H1 (cell line): ENCODE measurements at regions not wholly inside any gene's neighbourhood (a gene's known extent, or its start where the extent isn't known, plus 50 kb on each side); places are given as distances from the start of the nearest gene placed in this dataset.

ENCODE experiments used
- MAX ChIP-seq: IDR thresholded peaks from 2 replicates; pipeline ENCODE4 v1.6.1; 2012; ENCODE audit warnings: inconsistent platforms
- SP2 ChIP-seq: IDR thresholded peaks from 2 replicates; pipeline ENCODE4 v1.6.1; 2012; ENCODE audit warnings: mild to moderate bottlenecking, low read length, inconsistent platforms
- SRF ChIP-seq: IDR thresholded peaks from 2 replicates; pipeline ENCODE4 v1.6.1; 2011; ENCODE audit warnings: mild to moderate bottlenecking, low read depth, low read length, moderate library complexity
- TF ChIP-seq, protein P1 (sequence below): fragments of 300-600 bp; sonication (generic); IDR thresholded peaks from 2 replicates; pipeline ENCODE4 v1.7.1; 2012; ENCODE audit warnings: low read length, moderate library complexity, mild to moderate bottlenecking, inconsistent platforms; ENCODE audit not compliant: insufficient replicate concordance

DNA sequence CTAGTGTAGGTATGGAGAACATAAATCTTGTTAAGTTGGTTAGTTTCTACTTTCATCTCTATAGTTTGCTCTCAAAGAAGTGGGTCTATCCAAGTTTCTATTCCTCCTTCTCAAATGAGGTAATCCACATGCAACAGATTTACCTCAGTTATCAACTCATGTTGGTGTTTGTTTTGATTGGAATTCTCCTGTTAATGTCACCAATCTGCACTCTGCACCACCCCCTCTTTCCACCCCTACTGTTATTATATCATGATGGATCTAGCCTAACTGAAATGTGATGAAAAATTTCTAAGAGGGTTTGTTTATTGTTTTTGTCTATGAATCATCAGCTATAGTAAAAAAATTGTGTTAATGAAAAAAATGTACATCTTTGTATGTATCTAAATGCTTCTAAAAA, 66.1 kb downstream of the AGTR2 start (continued):
- TF ChIP-seq, protein P1, sequence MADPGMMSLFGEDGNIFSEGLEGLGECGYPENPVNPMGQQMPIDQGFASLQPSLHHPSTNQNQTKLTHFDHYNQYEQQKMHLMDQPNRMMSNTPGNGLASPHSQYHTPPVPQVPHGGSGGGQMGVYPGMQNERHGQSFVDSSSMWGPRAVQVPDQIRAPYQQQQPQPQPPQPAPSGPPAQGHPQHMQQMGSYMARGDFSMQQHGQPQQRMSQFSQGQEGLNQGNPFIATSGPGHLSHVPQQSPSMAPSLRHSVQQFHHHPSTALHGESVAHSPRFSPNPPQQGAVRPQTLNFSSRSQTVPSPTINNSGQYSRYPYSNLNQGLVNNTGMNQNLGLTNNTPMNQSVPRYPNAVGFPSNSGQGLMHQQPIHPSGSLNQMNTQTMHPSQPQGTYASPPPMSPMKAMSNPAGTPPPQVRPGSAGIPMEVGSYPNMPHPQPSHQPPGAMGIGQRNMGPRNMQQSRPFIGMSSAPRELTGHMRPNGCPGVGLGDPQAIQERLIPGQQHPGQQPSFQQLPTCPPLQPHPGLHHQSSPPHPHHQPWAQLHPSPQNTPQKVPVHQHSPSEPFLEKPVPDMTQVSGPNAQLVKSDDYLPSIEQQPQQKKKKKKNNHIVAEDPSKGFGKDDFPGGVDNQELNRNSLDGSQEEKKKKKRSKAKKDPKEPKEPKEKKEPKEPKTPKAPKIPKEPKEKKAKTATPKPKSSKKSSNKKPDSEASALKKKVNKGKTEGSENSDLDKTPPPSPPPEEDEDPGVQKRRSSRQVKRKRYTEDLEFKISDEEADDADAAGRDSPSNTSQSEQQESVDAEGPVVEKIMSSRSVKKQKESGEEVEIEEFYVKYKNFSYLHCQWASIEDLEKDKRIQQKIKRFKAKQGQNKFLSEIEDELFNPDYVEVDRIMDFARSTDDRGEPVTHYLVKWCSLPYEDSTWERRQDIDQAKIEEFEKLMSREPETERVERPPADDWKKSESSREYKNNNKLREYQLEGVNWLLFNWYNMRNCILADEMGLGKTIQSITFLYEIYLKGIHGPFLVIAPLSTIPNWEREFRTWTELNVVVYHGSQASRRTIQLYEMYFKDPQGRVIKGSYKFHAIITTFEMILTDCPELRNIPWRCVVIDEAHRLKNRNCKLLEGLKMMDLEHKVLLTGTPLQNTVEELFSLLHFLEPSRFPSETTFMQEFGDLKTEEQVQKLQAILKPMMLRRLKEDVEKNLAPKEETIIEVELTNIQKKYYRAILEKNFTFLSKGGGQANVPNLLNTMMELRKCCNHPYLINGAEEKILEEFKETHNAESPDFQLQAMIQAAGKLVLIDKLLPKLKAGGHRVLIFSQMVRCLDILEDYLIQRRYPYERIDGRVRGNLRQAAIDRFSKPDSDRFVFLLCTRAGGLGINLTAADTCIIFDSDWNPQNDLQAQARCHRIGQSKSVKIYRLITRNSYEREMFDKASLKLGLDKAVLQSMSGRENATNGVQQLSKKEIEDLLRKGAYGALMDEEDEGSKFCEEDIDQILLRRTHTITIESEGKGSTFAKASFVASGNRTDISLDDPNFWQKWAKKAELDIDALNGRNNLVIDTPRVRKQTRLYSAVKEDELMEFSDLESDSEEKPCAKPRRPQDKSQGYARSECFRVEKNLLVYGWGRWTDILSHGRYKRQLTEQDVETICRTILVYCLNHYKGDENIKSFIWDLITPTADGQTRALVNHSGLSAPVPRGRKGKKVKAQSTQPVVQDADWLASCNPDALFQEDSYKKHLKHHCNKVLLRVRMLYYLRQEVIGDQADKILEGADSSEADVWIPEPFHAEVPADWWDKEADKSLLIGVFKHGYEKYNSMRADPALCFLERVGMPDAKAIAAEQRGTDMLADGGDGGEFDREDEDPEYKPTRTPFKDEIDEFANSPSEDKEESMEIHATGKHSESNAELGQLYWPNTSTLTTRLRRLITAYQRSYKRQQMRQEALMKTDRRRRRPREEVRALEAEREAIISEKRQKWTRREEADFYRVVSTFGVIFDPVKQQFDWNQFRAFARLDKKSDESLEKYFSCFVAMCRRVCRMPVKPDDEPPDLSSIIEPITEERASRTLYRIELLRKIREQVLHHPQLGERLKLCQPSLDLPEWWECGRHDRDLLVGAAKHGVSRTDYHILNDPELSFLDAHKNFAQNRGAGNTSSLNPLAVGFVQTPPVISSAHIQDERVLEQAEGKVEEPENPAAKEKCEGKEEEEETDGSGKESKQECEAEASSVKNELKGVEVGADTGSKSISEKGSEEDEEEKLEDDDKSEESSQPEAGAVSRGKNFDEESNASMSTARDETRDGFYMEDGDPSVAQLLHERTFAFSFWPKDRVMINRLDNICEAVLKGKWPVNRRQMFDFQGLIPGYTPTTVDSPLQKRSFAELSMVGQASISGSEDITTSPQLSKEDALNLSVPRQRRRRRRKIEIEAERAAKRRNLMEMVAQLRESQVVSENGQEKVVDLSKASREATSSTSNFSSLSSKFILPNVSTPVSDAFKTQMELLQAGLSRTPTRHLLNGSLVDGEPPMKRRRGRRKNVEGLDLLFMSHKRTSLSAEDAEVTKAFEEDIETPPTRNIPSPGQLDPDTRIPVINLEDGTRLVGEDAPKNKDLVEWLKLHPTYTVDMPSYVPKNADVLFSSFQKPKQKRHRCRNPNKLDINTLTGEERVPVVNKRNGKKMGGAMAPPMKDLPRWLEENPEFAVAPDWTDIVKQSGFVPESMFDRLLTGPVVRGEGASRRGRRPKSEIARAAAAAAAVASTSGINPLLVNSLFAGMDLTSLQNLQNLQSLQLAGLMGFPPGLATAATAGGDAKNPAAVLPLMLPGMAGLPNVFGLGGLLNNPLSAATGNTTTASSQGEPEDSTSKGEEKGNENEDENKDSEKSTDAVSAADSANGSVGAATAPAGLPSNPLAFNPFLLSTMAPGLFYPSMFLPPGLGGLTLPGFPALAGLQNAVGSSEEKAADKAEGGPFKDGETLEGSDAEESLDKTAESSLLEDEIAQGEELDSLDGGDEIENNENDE: no peak
- TF ChIP-seq SP2 (no peak), SRF (no peak), MAX (no peak)
